ENCODE measurements at regions not wholly inside any gene's neighbourhood (a gene's known extent, or its start where the extent isn't known, plus 50 kb on each side); places are given as distances from the start of the nearest gene placed in this dataset.
"Not testable (repeated sequence)": the region's sequence is repeated elsewhere in the genome, so short reads cannot be mapped to it uniquely, and the experiment has no call there.

DNA sequence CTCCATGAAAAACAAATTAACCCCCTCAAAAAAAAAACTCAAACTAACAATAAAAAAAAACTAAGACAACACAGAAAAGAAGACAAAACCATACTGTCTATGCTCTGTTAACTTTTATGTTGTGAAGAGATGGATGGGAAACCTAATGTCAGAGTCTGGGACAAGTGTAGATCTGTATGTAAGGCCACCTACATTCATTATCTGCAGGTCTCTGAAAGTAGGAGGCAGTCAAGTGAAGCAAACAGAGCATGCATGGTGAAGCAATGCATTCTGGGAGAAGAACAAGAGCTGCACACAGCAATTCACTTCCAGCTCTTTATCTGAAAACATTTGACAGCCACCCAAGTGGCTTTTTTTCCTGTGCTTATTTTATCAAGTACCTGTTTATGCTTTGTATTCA lies 452.0 kb downstream of the EPHA7 start:
- Histone ChIP-seq H3K9ac (ENCODE audit: low read length) (no peak overlapping the region), H2AFZ (ENCODE audit: low read depth, low read length) (no peak overlapping the region), H3K27me3 (ENCODE audit: low read depth, low read length) (no peaks in the 10 kb centered on the region), H4K20me1 (ENCODE audit: insufficient read depth, low read length) (no peaks in the 10 kb centered on the region), H3K27ac (ENCODE audit: low read length) (no peak overlapping the region), H3K9me3 (ENCODE audit: insufficient read depth, low read length) (no peaks in the 10 kb centered on the region), H3K4me2 (ENCODE audit: low read length) (no peak overlapping the region), H3K79me2 (ENCODE audit: low read length) (no peaks in the 10 kb centered on the region), H3K4me3 (ENCODE audit: low read length) (no peak overlapping the region), H3K4me1 (ENCODE audit: low read length) (no peaks in the 10 kb centered on the region), H3K36me3 (replicated peaks; ENCODE audit: low read depth, low read length) (no peaks in the 10 kb centered on the region)
- TF ChIP-seq EZH2phosphoT487 (IDR thresholded peaks at IDR 0.05; ENCODE audit: low read depth), result no peak
- TF ChIP-seq, protein P1, sequence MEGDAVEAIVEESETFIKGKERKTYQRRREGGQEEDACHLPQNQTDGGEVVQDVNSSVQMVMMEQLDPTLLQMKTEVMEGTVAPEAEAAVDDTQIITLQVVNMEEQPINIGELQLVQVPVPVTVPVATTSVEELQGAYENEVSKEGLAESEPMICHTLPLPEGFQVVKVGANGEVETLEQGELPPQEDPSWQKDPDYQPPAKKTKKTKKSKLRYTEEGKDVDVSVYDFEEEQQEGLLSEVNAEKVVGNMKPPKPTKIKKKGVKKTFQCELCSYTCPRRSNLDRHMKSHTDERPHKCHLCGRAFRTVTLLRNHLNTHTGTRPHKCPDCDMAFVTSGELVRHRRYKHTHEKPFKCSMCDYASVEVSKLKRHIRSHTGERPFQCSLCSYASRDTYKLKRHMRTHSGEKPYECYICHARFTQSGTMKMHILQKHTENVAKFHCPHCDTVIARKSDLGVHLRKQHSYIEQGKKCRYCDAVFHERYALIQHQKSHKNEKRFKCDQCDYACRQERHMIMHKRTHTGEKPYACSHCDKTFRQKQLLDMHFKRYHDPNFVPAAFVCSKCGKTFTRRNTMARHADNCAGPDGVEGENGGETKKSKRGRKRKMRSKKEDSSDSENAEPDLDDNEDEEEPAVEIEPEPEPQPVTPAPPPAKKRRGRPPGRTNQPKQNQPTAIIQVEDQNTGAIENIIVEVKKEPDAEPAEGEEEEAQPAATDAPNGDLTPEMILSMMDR (IDR thresholded peaks at IDR 0.05; ENCODE audit: low read depth, low read length), result no peak

DNA sequence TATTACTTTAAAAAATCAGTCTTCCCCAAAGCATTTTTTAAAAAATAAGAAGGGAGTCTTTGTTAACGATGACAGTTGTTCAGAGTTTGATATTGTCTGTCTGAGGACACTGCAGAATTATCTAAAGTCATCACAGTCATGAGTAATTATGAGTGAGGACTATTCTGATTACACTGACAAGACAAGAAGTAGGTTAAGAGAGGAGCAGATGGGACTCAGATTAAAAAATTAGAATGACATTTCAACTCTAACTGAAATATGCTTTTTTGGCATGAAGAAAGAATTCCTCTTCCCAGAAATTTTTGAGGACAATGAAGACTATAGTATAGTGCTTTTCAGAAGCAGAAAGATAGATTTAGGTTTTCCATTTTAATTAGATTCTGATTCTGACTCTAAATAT lies 456.5 kb downstream of the EPHA7 start:
- Histone ChIP-seq H3K27me3 (ENCODE audit: low read depth, low read length) (no peaks in the 10 kb centered on the region), H3K79me2 (ENCODE audit: low read length) (no peaks in the 10 kb centered on the region), H2AFZ (ENCODE audit: low read depth, low read length) (no peak overlapping the region), H3K9me3 (ENCODE audit: insufficient read depth, low read length) (no peaks in the 10 kb centered on the region), H4K20me1 (ENCODE audit: insufficient read depth, low read length) (no peaks in the 10 kb centered on the region), H3K4me3 (ENCODE audit: low read length) (no peak overlapping the region), H3K4me1 (ENCODE audit: low read length) (no peaks in the 10 kb centered on the region), H3K4me2 (ENCODE audit: low read length) (no peak overlapping the region), H3K9ac (ENCODE audit: low read length) (no peak overlapping the region), H3K36me3 (replicated peaks; ENCODE audit: low read depth, low read length) (no peaks in the 10 kb centered on the region), H3K27ac (ENCODE audit: low read length) (no peak overlapping the region)
- no peak for TF ChIP-seq EZH2phosphoT487 (IDR thresholded peaks at IDR 0.05; ENCODE audit: low read depth)
- TF ChIP-seq, protein P1 (IDR thresholded peaks at IDR 0.05; ENCODE audit: low read depth, low read length), result no peak

DNA sequence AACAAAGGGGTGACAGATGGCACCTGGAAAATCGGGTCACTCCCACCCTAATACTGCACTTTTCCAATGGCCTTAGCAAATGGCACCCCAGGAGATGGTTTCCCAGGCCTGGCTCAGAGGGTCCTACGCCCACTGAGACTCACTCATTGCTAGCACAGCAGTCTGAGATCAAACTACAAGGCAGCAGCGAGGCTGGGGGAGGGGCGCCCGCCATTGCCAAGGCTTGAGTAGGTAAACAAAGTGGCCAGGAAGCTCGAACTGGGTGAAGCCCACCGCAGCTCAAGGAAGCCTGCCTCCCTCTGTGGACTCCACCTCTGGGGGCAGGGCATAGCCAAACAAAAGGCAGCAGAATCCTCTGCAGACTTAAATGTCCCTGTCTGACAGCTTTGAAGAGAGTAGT lies 467.2 kb downstream of the EPHA7 start:
- not testable (repeated sequence) for H3K4me2 ChIP-seq (ENCODE audit: low read length); H3K4me3 ChIP-seq (ENCODE audit: low read length); H3K9ac ChIP-seq (ENCODE audit: low read length); H2AFZ ChIP-seq (ENCODE audit: low read depth, low read length); H3K27ac ChIP-seq (ENCODE audit: low read length); H3K9me3 ChIP-seq (ENCODE audit: insufficient read depth, low read length); H3K79me2 ChIP-seq (ENCODE audit: low read length); H4K20me1 ChIP-seq (ENCODE audit: insufficient read depth, low read length); H3K27me3 ChIP-seq (ENCODE audit: low read depth, low read length); H3K36me3 ChIP-seq (replicated peaks; ENCODE audit: low read depth, low read length); H3K4me1 ChIP-seq (ENCODE audit: low read length)

DNA sequence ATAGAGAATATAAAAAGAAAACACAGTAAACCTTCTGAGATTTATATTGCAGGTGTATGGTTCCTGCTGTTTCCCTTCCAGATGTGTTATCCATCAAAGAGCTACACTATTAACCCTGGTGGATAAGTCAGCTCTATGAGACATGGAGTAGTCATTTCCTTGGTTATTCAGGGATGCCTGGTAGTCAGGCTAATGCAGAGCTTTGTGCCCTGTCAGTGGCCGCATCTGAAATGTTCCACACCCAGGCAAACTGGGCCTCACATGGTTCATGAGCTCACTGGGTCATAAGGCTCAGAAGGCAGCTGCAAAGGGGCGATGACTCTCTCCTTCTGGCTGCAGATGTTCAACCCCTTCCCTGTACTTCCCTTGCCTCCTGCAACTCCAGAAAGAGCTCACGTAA lies 473.6 kb downstream of the EPHA7 start:
- no peaks in the 10 kb centered on the region for H3K9me3 ChIP-seq (ENCODE audit: insufficient read depth, low read length)
- H3K27ac ChIP-seq (ENCODE audit: low read length), result no peak overlapping the region
- H2AFZ ChIP-seq (ENCODE audit: low read depth, low read length), result no peak overlapping the region
- H3K27me3 ChIP-seq (ENCODE audit: low read depth, low read length), result no peaks in the 10 kb centered on the region
- H3K4me1 ChIP-seq (ENCODE audit: low read length), result no peaks in the 10 kb centered on the region
- TF ChIP-seq, protein P1 (IDR thresholded peaks at IDR 0.05; ENCODE audit: low read depth, low read length), result no peak
- TF ChIP-seq EZH2phosphoT487 (IDR thresholded peaks at IDR 0.05; ENCODE audit: low read depth), result no peak
- H3K4me3 ChIP-seq (ENCODE audit: low read length), result no peak overlapping the region
- no peaks in the 10 kb centered on the region for H3K36me3 ChIP-seq (replicated peaks; ENCODE audit: low read depth, low read length)
- no peaks in the 10 kb centered on the region for H3K79me2 ChIP-seq (ENCODE audit: low read length)
- H3K9ac ChIP-seq (ENCODE audit: low read length), result no peak overlapping the region
- no peaks in the 10 kb centered on the region for H4K20me1 ChIP-seq (ENCODE audit: insufficient read depth, low read length)
- no peak overlapping the region for H3K4me2 ChIP-seq (ENCODE audit: low read length)

DNA sequence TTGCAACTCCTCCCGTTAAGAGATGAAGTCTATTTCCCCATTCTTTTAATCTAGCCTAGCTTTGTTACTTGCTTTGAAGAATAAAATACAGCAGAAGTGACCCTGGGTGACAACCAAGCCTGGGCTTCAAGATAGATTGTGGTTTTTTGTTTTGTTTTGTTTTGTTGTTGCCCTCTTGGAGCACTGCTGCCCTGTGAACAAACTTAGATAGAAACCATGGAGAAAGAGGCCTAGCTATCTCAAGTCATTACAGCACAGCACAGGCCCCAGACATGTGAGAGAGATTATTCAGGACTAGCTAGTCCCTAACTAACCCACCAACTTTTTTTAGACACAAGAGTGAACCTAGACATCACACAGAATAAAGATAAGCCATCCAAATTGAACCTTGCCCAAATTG lies 475.2 kb downstream of the EPHA7 start:
- H3K4me1 ChIP-seq (ENCODE audit: low read length), result no peaks in the 10 kb centered on the region
- H3K4me3 ChIP-seq (ENCODE audit: low read length), result no peak overlapping the region
- TF ChIP-seq, protein P1 (IDR thresholded peaks at IDR 0.05; ENCODE audit: low read depth, low read length), result no peak
- no peak for TF ChIP-seq EZH2phosphoT487 (IDR thresholded peaks at IDR 0.05; ENCODE audit: low read depth)
- H3K27ac ChIP-seq (ENCODE audit: low read length), result no peak overlapping the region
- H3K36me3 ChIP-seq (replicated peaks; ENCODE audit: low read depth, low read length), result no peaks in the 10 kb centered on the region
- no peaks in the 10 kb centered on the region for H4K20me1 ChIP-seq (ENCODE audit: insufficient read depth, low read length)
- H3K27me3 ChIP-seq (ENCODE audit: low read depth, low read length), result no peaks in the 10 kb centered on the region
- no peaks in the 10 kb centered on the region for H3K9me3 ChIP-seq (ENCODE audit: insufficient read depth, low read length)
- H3K9ac ChIP-seq (ENCODE audit: low read length), result no peak overlapping the region
- H3K4me2 ChIP-seq (ENCODE audit: low read length), result no peak overlapping the region
- H2AFZ ChIP-seq (ENCODE audit: low read depth, low read length), result no peak overlapping the region
- H3K79me2 ChIP-seq (ENCODE audit: low read length), result no peaks in the 10 kb centered on the region

Measured in OCI-LY3 (cell line).